ENCODE measurements at regions not wholly inside any gene's neighbourhood (a gene's known extent, or its start where the extent isn't known, plus 50 kb on each side); places are given as distances from the start of the nearest gene placed in this dataset.

- TF ChIP-seq, protein P1, sequence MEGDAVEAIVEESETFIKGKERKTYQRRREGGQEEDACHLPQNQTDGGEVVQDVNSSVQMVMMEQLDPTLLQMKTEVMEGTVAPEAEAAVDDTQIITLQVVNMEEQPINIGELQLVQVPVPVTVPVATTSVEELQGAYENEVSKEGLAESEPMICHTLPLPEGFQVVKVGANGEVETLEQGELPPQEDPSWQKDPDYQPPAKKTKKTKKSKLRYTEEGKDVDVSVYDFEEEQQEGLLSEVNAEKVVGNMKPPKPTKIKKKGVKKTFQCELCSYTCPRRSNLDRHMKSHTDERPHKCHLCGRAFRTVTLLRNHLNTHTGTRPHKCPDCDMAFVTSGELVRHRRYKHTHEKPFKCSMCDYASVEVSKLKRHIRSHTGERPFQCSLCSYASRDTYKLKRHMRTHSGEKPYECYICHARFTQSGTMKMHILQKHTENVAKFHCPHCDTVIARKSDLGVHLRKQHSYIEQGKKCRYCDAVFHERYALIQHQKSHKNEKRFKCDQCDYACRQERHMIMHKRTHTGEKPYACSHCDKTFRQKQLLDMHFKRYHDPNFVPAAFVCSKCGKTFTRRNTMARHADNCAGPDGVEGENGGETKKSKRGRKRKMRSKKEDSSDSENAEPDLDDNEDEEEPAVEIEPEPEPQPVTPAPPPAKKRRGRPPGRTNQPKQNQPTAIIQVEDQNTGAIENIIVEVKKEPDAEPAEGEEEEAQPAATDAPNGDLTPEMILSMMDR (IDR thresholded peaks at IDR 0.05), result no peak
- no peak for TF ChIP-seq ZFX (IDR thresholded peaks at IDR 0.05; ENCODE audit: borderline replicate concordance)
These were observed 355.8 kb upstream of the SASH1 start for GRCh38 chr6:147986846-147987245.
